Right cardiac atrium (tissue), 5 donors: ENCODE measurements at regions not wholly inside any gene's neighbourhood (a gene's known extent, or its start where the extent isn't known, plus 50 kb on each side); places are given as distances from the start of the nearest gene placed in this dataset.
"Not testable (repeated sequence)": the region's sequence is repeated elsewhere in the genome, so short reads cannot be mapped to it uniquely, and the experiment has no call there.

Experiments
- ATAC-seq, 2 donors: fragments of 200-7000 bp; cut with Tn5 transposase; one replicate each; pipeline versions ENCODE4 v1.8.0 to v1.9.1; 2020; ENCODE audit warnings: moderate library complexity in 2 of 2, mild to moderate bottlenecking in 1 of 2
- DNase-seq, 3 donors: peaks; one replicate each; pipeline ENCODE4 v3.0.0-alpha.2; 2020
- H3K27ac ChIP-seq: one replicate; pipeline ENCODE4 v1.5.1; 2013; ENCODE audit warnings: mild to moderate bottlenecking, low read length, control low read depth, moderate library complexity
- H3K27me3 ChIP-seq: one replicate; pipeline ENCODE4 v1.6.1; 2013; ENCODE audit not compliant: control insufficient read depth, insufficient read depth
- H3K4me1 ChIP-seq: one replicate; pipeline ENCODE4 v1.6.1; 2013; ENCODE audit warnings: low read length; ENCODE audit not compliant: control insufficient read depth, insufficient read depth
- H3K4me3 ChIP-seq: one replicate; pipeline ENCODE4 v1.5.1; 2013; ENCODE audit warnings: low read length, control low read depth
- H3K9me3 ChIP-seq: one replicate; pipeline ENCODE4 v1.6.1; 2013; ENCODE audit warnings: low read length; ENCODE audit not compliant: control insufficient read depth
- WGBS: extraction: QIAGEN DNeasy Blood & Tissue Kit; methylation state at CpG from one replicate; pipeline ENCODE4 v1.1.7; 2013; 5-methylcytosine and 5-hydroxymethylcytosine counted together
- intact Hi-C, 4 donors: fragments of 100-400 bp; cut with DNase I; formaldehyde crosslinking; loops; one replicate each; pipeline versions ENCODE4 v1.11.0 to v1.14.0; 2022 to 2023
- donor health status: healthy with polysubstance abuse.
- donor health status: DM: no; HTN: yes; CAD: no.
- donor health status: DM: no; HTN: no; CAD: no.
- donor health status: DM: no; HTN: yes; CAD: no; lungs with severe emphysema.
- donor health status: DM: yes; HTN: yes; CAD: no.

DNA sequence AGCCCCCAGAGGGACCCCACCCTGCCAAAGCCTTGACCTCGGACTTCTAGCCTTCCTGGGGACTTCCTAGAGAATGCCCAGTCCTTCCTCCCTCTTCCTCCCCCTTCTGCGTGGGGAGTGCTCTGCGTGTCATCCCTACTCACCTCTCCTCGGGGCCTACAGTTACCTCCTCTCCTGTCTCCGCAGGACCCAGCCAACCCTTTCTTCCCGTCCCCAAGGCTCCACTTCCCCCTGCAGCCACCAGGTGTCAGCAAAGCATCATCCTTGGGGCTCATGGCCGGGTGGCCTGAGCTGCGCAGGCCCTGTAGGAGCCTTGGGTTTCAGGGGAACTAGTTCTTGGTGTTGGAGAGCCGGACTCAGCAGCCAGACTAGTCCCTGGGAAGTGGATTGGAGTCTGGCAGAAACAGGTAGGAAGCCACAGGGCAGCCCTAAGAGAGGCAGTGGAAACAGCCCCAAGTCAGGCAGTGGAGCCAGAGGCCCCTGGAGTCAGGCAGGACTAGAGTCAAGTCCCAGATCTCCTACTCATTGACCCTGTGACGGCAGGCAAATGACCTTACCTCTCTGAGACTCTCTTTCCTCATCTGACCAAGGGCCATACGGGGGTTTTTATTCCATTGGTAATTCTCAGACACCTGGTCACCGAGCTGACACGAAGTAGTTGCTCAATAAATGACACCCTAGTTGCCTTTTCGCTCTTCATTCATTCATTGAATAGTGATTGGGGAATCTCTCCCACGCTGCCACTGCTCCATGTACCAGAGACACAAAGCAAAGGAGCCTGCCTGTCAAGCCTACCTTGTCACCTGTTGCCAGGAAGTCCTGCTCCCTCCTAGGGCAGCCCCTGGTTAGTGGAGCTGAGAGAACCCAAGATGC lies 101.8 kb upstream of the GRK3 start:
- intact Hi-C loops: loop anchor here (1.0 to 5.0 kb wide), 4 partner anchors 235 to 310 kb away; no protein-coding TSS in a partner anchor
- not testable (repeated sequence) for H3K9me3 ChIP-seq, H3K4me3 ChIP-seq, H3K27ac ChIP-seq, H3K27me3 ChIP-seq, H3K4me1 ChIP-seq
- ATAC-seq: peak; percentile 89 to 93
- 38% methylated on average over 15 of the region's 15 CpGs for WGBS
- DNase-seq: peak; percentile 67 to 90 (median 88)

DNA sequence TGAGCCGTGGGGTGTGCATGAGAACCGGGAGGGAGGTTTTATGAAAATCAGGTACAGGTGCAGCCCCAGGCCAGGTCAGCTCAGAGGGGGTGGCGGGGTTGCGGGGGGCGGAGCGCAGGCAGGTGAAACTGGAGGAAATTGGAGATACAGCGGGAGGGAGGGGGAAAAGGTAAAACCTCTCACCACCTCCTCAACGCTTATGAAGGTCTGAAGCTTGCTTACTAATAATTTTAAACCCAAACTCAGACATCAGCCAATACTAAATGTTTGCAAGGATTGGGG lies 101.2 kb upstream of the GRK3 start:
- H3K4me1 ChIP-seq, H3K4me3 ChIP-seq, H3K27me3 ChIP-seq, ATAC-seq, H3K27ac ChIP-seq, H3K9me3 ChIP-seq, DNase-seq: not testable (repeated sequence)
- intact Hi-C loops: loop anchor here (5.0 kb wide), 3 partner anchors 234 to 309 kb away; no protein-coding TSS in a partner anchor
- WGBS: 90% methylated on average over 8 of the region's 8 CpGs

DNA sequence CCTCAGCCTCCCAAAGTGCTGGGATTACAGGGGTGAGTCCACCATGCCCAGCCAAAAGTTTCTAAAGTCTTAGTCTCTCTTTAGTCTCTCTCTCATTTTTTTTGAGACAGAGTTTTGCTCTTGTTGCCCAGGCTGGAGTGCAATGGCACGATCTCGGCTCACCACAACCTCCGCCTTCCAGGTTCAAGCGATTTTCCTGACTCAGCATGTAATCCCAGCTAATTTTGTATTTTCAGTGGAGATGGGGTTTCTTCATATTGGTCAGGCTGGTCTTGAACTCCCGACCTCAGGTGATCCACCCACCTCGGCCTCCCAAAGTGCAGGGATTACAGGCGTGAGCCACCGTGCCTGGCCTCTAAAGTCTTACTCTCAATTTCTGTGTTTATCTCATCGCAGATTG lies 100.1 kb upstream of the GRK3 start:
- H3K4me1 ChIP-seq, H3K9me3 ChIP-seq, H3K27ac ChIP-seq, H3K27me3 ChIP-seq, ATAC-seq, H3K4me3 ChIP-seq, DNase-seq: not testable (repeated sequence)
- 92% methylated on average over 9 of the region's 9 CpGs for WGBS
- intact Hi-C loops: loop anchor here (5.0 kb wide), 3 partner anchors 233 to 308 kb away; no protein-coding TSS in a partner anchor

DNA sequence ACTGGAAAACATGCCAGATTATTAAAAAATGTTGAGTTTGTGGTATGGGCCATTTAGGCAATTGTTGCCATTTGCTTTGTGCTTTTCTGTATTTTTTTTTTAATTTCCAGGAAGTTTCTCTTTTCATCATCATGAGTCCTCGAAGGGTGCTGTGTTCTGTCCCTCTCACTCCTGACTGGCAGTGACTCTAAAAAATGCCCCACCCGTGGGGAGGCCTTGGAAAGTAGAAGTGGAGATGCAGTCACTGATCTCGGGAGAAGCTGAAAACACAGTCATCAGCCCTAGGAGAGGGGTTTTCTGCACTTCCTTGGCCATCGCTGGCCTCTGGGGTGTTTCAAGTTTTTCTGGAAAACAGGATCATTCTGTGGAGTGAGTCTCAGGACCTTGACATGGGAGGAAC lies 98.5 kb upstream of the GRK3 start:
- WGBS: 68% methylated on average over 4 of the region's 4 CpGs
- H3K4me1 ChIP-seq: no peaks in the 10 kb centered on the region
- H3K27ac ChIP-seq: no peak overlapping the region
- DNase-seq (no peak), ATAC-seq (no peak)
- intact Hi-C loops: no loop called here
- H3K9me3 ChIP-seq: no peaks in the 10 kb centered on the region
- H3K4me3 ChIP-seq: no peak overlapping the region
- no peaks in the 10 kb centered on the region for H3K27me3 ChIP-seq

DNA sequence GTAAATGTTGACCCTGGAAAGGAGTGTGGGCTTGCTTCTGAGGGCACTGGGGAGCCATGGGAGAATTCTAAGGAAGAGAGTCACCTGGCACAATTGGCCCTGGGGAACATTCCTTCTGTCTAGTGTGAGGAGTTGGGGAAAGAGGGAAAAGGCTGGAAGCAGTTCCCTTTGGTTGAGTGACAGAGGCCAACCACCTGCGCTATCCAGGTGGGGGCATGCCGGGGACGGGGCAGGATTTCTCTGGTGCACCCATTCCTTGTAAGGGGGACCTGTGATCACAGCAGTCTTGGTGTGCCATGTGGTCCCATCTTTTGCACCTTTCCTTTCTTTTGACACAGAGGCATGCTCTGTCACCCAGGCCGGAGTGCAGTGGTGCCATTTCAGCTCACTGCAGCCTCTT lies 92.1 kb upstream of the GRK3 start:
- 85% methylated on average over 4 of the region's 4 CpGs for WGBS
- H3K27ac ChIP-seq: no peak overlapping the region
- DNase-seq (no peak), ATAC-seq (no peak)
- H3K4me3 ChIP-seq: no peak overlapping the region
- H3K9me3 ChIP-seq: no peaks in the 10 kb centered on the region
- peaks cover 9% of the 10 kb centered on the region for H3K4me1 ChIP-seq
- no peaks in the 10 kb centered on the region for H3K27me3 ChIP-seq
- intact Hi-C loops: no loop called here

DNA sequence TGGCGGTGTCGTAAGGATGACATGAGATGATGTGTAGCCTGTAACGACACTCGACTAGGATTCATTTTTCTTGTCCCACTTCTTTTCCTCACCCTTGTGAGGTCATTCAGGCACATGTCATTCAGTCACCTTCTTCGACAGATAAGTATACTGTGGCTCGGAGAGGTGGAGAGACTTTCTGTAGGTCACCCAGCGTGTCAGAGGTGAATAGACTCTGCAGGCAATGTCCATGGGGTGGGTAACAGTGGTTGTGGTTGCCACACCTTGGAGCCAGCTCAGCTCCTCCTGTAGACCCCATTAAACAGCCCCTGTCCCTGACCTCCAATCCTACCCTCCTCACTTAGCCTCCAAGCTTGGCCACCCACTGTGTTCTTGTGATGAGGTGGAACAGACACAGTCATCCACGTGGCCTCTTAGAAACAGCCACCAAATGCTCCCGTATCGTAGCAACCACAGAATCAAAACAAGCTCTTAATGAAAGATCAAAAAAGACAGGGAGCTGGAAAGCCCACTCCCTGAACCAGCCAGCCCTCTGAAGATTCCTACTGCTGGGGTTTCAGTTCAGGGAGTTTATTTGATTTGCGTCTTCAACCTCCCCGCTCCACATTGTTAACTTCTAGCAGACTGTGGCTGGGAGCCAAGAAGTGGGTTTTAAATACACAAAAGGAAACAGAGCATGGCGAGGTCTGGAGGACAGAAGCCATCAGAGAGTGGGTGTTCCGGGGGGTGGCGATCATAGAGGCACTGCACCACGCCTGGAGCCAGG lies 89.0 kb upstream of the GRK3 start:
- intact Hi-C loops: no loop called here
- Histone ChIP-seq H3K27me3 (no peaks in the 10 kb centered on the region), H3K4me3 (no peak overlapping the region), H3K4me1 (peaks cover 9% of the 10 kb centered on the region), H3K9me3 (no peaks in the 10 kb centered on the region), H3K27ac (no peak overlapping the region)
- ATAC-seq (peak; percentile 50 to 70), DNase-seq (peak in 1 of 3 donors; percentile 31)
- 47% methylated on average over 16 of the region's 16 CpGs for WGBS

DNA sequence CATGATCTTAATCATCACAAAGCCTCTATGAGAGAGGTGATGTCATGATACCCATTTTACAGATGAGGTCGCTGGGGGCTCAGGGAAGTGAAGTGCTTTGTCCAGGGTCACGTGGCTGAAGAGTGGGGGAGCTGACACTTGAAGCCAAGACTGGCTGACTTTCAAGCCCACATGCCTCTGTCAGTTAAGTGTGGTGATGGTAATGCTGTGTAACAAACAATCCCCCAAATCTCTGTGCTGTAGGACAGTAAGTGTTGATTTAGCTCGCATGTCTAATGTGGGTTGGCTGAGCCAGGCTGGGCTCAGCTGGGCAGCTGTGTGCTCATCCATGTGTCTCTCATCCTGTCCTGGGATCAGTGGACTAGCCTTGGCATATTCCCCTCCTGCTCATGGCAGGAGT lies 87.1 kb upstream of the GRK3 start:
- Histone ChIP-seq H3K4me1 (peaks cover 9% of the 10 kb centered on the region), H3K9me3 (no peaks in the 10 kb centered on the region), H3K27ac (no peak overlapping the region), H3K4me3 (no peak overlapping the region), H3K27me3 (no peaks in the 10 kb centered on the region)
- WGBS: 95% methylated on average over 3 of the region's 3 CpGs
- no peak for DNase-seq
- no peak for ATAC-seq
- intact Hi-C loops: no loop called here

DNA sequence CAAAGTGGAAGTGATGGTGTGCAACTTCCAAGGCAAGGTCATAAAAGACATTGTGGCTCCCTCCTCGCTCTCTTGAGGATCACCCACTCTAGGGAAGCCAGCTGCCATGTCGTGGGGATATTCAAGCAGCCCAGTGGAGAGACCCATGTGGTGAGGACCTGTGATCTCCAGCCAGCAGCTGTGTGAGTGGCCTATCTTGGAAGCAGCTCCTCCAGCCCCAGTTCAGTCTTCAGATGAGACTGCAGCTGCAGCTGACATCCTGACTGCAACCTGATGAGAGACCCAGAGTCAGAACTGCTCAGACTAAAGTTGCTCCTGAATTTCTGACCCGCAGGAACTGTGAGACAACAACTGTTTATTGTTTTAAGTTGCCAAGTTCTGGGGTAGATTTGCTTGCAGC lies 86.4 kb upstream of the GRK3 start:
- Histone ChIP-seq H3K27ac (no peak overlapping the region), H3K4me1 (peaks cover 9% of the 10 kb centered on the region), H3K9me3 (no peaks in the 10 kb centered on the region), H3K4me3 (no peak overlapping the region), H3K27me3 (no peaks in the 10 kb centered on the region)
- intact Hi-C loops: no loop called here
- ATAC-seq (no peak), DNase-seq (no peak)
- 80% methylated on average over 3 of the region's 3 CpGs for WGBS

DNA sequence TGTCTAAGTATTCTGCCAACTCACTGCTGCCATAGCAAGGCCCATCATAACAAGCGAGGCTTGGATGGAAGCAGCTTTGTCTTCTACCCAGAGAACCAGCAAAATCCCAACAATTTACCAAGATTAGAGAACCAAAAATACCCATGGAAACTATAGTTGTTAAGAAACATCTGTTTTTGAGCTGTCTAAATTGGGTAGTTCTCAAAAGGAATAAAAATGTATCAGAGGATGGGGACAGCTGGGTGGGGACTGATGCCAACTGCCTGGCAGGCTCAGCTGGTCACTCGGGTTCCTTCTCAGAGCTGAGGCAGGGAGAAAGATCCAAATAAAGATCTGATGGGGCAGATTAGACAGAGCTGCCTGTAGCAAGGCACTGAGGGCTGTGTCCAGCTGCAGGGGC lies 85.9 kb upstream of the GRK3 start:
- no peak overlapping the region for H3K27ac ChIP-seq
- ATAC-seq: no peak
- intact Hi-C loops: no loop called here

DNA sequence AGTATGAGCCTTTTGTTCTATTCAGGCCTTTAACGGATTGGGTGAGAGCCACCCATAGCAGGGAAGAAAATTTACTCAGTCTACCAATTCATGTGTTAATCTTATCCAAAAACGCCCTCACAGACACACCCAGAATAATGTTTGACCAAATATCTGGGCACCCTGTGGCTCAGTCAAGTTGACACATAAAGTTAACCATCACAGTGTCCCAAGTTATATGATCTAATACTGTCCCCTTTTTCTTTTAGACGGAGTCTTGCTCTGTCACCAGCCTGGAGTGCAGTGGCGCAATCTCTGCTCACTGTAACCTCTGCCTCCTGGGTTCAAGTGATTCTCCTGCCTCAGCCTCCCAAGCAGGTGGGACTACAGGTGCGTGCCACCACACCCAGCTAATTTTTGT lies 83.6 kb upstream of the GRK3 start:
- WGBS: 93% methylated on average over 5 of the region's 5 CpGs

More for the DNA sequence above, 85.9 kb upstream of the GRK3 start:
- 60% methylated on average over 2 of the region's 2 CpGs for WGBS
- Histone ChIP-seq H3K4me1 (peaks cover 9% of the 10 kb centered on the region), H3K4me3 (no peak overlapping the region), H3K9me3 (no peaks in the 10 kb centered on the region), H3K27me3 (no peaks in the 10 kb centered on the region)
- DNase-seq: no peak

DNA sequence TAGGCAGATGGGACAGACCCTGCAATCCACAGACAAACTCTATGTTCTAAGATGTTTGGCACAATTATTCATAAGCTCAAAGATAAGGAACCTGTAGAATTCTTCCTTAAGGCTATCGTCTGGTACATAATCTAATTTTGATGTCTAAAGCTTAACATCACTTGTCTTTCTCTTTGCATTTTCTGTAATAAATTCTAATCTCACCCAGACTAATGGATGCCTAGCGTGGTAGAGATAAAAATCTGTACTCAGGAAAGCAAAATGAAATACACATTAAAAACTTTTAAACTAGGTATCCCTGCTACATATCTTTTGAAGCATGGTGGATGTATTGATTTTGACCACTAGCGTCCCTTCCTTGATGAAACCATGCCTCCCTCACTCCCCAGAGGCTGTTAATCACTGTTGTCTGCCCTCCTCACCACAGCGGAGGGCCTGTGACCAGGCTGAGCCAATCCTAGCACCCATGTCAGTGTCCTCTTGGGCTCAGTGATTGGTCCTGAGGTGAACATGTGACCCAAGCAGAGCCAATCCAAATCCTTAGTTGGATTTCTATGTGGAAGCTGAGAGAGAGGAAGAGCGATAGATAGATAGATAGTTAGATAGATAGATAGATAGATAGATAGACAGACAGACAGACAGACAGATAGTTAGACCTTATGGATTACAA lies 82.2 kb upstream of the GRK3 start:
- Histone ChIP-seq H3K4me1 (no peaks in the 10 kb centered on the region), H3K4me3 (no peak overlapping the region), H3K27ac (no peak overlapping the region), H3K9me3 (no peaks in the 10 kb centered on the region), H3K27me3 (no peaks in the 10 kb centered on the region)
- WGBS: 87% methylated on average over 5 of the region's 5 CpGs
- ATAC-seq: no peak
- no peak for DNase-seq
- intact Hi-C loops: loop anchor here in 2 of 4 donors (10.0 kb wide), 2 partner anchors 53 to 213 kb away; no protein-coding TSS in a partner anchor

More for the DNA sequence above, 83.6 kb upstream of the GRK3 start:
- H3K4me3 ChIP-seq, H3K27ac ChIP-seq, ATAC-seq, H3K9me3 ChIP-seq, H3K4me1 ChIP-seq, H3K27me3 ChIP-seq, DNase-seq: not testable (repeated sequence)
- intact Hi-C loops: loop anchor here in 2 of 4 donors (10.0 kb wide), 2 partner anchors 54 to 214 kb away; no protein-coding TSS in a partner anchor
